ENCODE measurements at regions not wholly inside any gene's neighbourhood (a gene's known extent, or its start where the extent isn't known, plus 50 kb on each side); places are given as distances from the start of the nearest gene placed in this dataset.

DNA sequence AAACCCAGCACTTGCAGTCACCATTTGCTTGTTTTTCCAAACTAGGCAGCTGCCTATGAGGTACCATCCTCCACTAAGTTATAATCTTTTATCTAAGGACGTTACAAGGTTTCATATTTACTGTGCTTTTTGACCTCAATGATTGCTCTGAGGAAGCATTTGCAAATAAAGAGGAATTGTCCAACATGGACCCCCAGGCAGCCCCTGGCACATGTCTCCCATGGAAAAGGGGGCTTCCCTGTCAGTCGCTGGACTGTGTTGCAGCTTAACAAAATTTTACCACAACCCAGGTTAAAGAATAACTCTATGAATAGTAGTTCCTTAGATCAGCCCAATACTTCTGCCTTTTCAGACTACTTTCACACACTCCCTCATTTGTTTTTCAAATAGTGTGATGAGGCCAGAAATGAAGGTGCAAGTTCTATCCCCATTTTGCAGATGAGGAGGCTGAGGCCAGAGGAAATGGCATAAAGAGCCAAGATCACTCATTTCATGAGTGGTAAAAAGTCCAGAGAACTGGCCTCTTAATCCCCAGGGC, 52.8 kb upstream of the ZPBP start:
- H3K4me3 ChIP-seq (ENCODE audit: low read depth in 2 of 2, low read length in 2 of 2) = no peak overlapping the region
- no peaks in the 10 kb centered on the region for H3K27me3 ChIP-seq (ENCODE audit: control insufficient read depth, insufficient read depth, low read length)
- in situ Hi-C loops (cut with HindIII; ENCODE audit: low pct_unique_long_range_greater_than_20kb, low sequenced_read_pairs) (no loop called here), intact Hi-C loops (cut with micrococcal nuclease; ENCODE audit: unreplicated experiment) (no loop called here)
- no peak for ATAC-seq
- BruUV-seq (replicated peaks) = no TSS peak
- H3K9me3 ChIP-seq (ENCODE audit: control insufficient read depth, insufficient read depth, low read depth, low read length) = no peaks in the 10 kb centered on the region
- DNase-seq (ENCODE audit: low read depth, low spot score) = no peak
- H3K27ac ChIP-seq (ENCODE audit: low read length) = no peak overlapping the region
- no peaks in the 10 kb centered on the region for H3K4me1 ChIP-seq (ENCODE audit: control insufficient read depth, insufficient read depth, low read length)
- H3K36me3 ChIP-seq (ENCODE audit: control insufficient read depth, insufficient read depth, low read length) = no peaks in the 10 kb centered on the region
- ChIA-PET CTCF (no interaction called here), POLR2A (no interaction called here)
- TF ChIP-seq, protein P1, sequence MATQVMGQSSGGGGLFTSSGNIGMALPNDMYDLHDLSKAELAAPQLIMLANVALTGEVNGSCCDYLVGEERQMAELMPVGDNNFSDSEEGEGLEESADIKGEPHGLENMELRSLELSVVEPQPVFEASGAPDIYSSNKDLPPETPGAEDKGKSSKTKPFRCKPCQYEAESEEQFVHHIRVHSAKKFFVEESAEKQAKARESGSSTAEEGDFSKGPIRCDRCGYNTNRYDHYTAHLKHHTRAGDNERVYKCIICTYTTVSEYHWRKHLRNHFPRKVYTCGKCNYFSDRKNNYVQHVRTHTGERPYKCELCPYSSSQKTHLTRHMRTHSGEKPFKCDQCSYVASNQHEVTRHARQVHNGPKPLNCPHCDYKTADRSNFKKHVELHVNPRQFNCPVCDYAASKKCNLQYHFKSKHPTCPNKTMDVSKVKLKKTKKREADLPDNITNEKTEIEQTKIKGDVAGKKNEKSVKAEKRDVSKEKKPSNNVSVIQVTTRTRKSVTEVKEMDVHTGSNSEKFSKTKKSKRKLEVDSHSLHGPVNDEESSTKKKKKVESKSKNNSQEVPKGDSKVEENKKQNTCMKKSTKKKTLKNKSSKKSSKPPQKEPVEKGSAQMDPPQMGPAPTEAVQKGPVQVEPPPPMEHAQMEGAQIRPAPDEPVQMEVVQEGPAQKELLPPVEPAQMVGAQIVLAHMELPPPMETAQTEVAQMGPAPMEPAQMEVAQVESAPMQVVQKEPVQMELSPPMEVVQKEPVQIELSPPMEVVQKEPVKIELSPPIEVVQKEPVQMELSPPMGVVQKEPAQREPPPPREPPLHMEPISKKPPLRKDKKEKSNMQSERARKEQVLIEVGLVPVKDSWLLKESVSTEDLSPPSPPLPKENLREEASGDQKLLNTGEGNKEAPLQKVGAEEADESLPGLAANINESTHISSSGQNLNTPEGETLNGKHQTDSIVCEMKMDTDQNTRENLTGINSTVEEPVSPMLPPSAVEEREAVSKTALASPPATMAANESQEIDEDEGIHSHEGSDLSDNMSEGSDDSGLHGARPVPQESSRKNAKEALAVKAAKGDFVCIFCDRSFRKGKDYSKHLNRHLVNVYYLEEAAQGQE (IDR thresholded peaks at IDR 0.05; ENCODE audit: insufficient read depth in 1 of 2, low read depth in 2 of 2, low read length in 1 of 2) = no peak
- TF ChIP-seq, protein P2, sequence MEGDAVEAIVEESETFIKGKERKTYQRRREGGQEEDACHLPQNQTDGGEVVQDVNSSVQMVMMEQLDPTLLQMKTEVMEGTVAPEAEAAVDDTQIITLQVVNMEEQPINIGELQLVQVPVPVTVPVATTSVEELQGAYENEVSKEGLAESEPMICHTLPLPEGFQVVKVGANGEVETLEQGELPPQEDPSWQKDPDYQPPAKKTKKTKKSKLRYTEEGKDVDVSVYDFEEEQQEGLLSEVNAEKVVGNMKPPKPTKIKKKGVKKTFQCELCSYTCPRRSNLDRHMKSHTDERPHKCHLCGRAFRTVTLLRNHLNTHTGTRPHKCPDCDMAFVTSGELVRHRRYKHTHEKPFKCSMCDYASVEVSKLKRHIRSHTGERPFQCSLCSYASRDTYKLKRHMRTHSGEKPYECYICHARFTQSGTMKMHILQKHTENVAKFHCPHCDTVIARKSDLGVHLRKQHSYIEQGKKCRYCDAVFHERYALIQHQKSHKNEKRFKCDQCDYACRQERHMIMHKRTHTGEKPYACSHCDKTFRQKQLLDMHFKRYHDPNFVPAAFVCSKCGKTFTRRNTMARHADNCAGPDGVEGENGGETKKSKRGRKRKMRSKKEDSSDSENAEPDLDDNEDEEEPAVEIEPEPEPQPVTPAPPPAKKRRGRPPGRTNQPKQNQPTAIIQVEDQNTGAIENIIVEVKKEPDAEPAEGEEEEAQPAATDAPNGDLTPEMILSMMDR (IDR thresholded peaks at IDR 0.05) = no peak
- no peak for TF ChIP-seq SIN3A (IDR thresholded peaks at IDR 0.05; ENCODE audit: borderline replicate concordance, insufficient read depth, low read depth, low read length)
- no peak for TF ChIP-seq POLR2AphosphoS5 (IDR thresholded peaks at IDR 0.05; ENCODE audit: low read depth, low read length)
- no peak for TF ChIP-seq TCF7L2 (IDR thresholded peaks at IDR 0.05; ENCODE audit: low read depth, low read length)

DNA sequence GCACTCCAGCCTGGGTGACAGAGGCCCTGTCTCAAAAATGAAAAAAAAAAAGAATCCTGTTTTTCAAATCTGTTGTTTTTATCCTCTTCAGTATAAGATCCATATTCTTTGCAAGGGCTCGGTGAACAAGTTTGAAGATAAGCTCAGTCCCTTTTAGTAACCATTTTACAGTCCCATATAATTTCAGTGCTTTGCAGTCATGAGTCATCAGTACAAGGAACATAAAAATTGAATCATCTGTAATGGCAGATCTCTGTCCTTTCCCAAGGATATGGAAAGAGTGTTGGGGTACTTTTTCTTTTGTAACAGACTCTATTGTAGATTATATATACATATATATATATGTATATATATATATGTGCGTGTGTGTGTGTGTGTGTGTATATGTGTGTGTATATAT, 52.2 kb upstream of the ZPBP start:
- ChIA-PET POLR2A (no interaction called here), CTCF (no interaction called here)
- no peak for TF ChIP-seq SIN3A (IDR thresholded peaks at IDR 0.05; ENCODE audit: borderline replicate concordance, insufficient read depth, low read depth, low read length)
- TF ChIP-seq, protein P1 (IDR thresholded peaks at IDR 0.05; ENCODE audit: insufficient read depth in 1 of 2, low read depth in 2 of 2, low read length in 1 of 2) = no peak
- no peak for TF ChIP-seq TCF7L2 (IDR thresholded peaks at IDR 0.05; ENCODE audit: low read depth, low read length)
- TF ChIP-seq POLR2AphosphoS5 (IDR thresholded peaks at IDR 0.05; ENCODE audit: low read depth, low read length) = no peak
- TF ChIP-seq, protein P2 (IDR thresholded peaks at IDR 0.05) = no peak
- DNase-seq (ENCODE audit: low read depth, low spot score) = no peak
- no peak for ATAC-seq
- Histone ChIP-seq H3K4me3 (ENCODE audit: low read depth in 2 of 2, low read length in 2 of 2) (no peak overlapping the region), H3K4me1 (ENCODE audit: control insufficient read depth, insufficient read depth, low read length) (no peaks in the 10 kb centered on the region), H3K27me3 (ENCODE audit: control insufficient read depth, insufficient read depth, low read length) (no peaks in the 10 kb centered on the region), H3K27ac (ENCODE audit: low read length) (no peak overlapping the region), H3K36me3 (ENCODE audit: control insufficient read depth, insufficient read depth, low read length) (no peaks in the 10 kb centered on the region), H3K9me3 (ENCODE audit: control insufficient read depth, insufficient read depth, low read depth, low read length) (no peaks in the 10 kb centered on the region)
- intact Hi-C loops (cut with micrococcal nuclease; ENCODE audit: unreplicated experiment) = no loop called here
- in situ Hi-C loops (cut with HindIII; ENCODE audit: low pct_unique_long_range_greater_than_20kb, low sequenced_read_pairs) = no loop called here
- no TSS peak for BruUV-seq (replicated peaks)
